ENCODE measurements at regions not wholly inside any gene's neighbourhood (a gene's known extent, or its start where the extent isn't known, plus 50 kb on each side); places are given as distances from the start of the nearest gene placed in this dataset.

GRCh38 chr20:4453359-4453758, 204.3 kb upstream of the ADRA1D start:
- TF ChIP-seq, protein P1, sequence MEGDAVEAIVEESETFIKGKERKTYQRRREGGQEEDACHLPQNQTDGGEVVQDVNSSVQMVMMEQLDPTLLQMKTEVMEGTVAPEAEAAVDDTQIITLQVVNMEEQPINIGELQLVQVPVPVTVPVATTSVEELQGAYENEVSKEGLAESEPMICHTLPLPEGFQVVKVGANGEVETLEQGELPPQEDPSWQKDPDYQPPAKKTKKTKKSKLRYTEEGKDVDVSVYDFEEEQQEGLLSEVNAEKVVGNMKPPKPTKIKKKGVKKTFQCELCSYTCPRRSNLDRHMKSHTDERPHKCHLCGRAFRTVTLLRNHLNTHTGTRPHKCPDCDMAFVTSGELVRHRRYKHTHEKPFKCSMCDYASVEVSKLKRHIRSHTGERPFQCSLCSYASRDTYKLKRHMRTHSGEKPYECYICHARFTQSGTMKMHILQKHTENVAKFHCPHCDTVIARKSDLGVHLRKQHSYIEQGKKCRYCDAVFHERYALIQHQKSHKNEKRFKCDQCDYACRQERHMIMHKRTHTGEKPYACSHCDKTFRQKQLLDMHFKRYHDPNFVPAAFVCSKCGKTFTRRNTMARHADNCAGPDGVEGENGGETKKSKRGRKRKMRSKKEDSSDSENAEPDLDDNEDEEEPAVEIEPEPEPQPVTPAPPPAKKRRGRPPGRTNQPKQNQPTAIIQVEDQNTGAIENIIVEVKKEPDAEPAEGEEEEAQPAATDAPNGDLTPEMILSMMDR (IDR thresholded peaks at IDR 0.05; ENCODE audit: extremely low read depth in 1 of 2, insufficient read depth in 1 of 2, low read depth in 1 of 2, low read length in 2 of 2), result no peak
- TF ChIP-seq EZH2 (IDR thresholded peaks at IDR 0.05; ENCODE audit: borderline replicate concordance, low read depth, low read length, severe bottlenecking), result no peak
- TF ChIP-seq POLR2AphosphoS5 (IDR thresholded peaks at IDR 0.05; ENCODE audit: insufficient read depth, low read depth, low read length), result no peak
